ENCODE measurements at regions not wholly inside any gene's neighbourhood (a gene's known extent, or its start where the extent isn't known, plus 50 kb on each side); places are given as distances from the start of the nearest gene placed in this dataset.

GRCh38 chr15:96402403-96402802 lies 71.9 kb downstream of the NR2F2 start:
- no peak overlapping the region for H3K9ac ChIP-seq (ENCODE audit: insufficient read depth in 1 of 2, low read depth in 2 of 2, low read length in 2 of 2)
- in situ Hi-C loops (cut with MboI): no loop called here
- intact Hi-C loops (cut with micrococcal nuclease): no loop called here
- ChIA-PET CTCF (ENCODE audit: low intra/inter-chr PET ratio) (no interaction called here), POLR2A (no interaction called here)
- H3K9me3 ChIP-seq (replicated peaks; ENCODE audit: control insufficient read depth, insufficient read depth, low read depth, low read length): no peaks in the 10 kb centered on the region
- no peak overlapping the region for H3K4me2 ChIP-seq (ENCODE audit: insufficient read depth, low read length)
- H3K27ac ChIP-seq (ENCODE audit: extremely low read depth, low read depth, low read length): no peak overlapping the region
- H3K4me3 ChIP-seq: no peak overlapping the region
- H3K79me2 ChIP-seq (ENCODE audit: control insufficient read depth, insufficient read depth, low read length): no peaks in the 10 kb centered on the region
- FAIRE-seq: peak; percentile 62
- peak in 1 of 4 experiments; percentile 24 for DNase-seq (ENCODE audit: extremely low read depth in 1 of 4, low spot score in 3 of 4)
- H2AFZ ChIP-seq (ENCODE audit: low read depth, low read length): peak overlapping the region; percentile 47
- ATAC-seq: peak; percentile 78
- H3K27me3 ChIP-seq (ENCODE audit: control insufficient read depth in 2 of 2, insufficient read depth in 2 of 2, low read length in 2 of 2): no peaks in the 10 kb centered on the region; a peak in 1 of 5 replicates
- no peaks in the 10 kb centered on the region for H4K20me1 ChIP-seq (replicated peaks; ENCODE audit: control insufficient read depth, insufficient read depth, low read length)
- WGBS (ENCODE audit: insufficient coverage, low coverage, missing lambda C conversion rate): 12% methylated on average over 3 of the region's 3 CpGs
- no peaks in the 10 kb centered on the region for H3K9me1 ChIP-seq (ENCODE audit: control insufficient read depth, insufficient read depth, low read length)
- H3K4me1 ChIP-seq (replicated peaks in 1 of 2; ENCODE audit: control insufficient read depth in 2 of 2, insufficient read depth in 2 of 2, low read length in 2 of 2): no peaks in the 10 kb centered on the region
- BruUV-seq (replicated peaks): no TSS peak
- no peaks in the 10 kb centered on the region for H3K36me3 ChIP-seq (ENCODE audit: control insufficient read depth, insufficient read depth, low read length)
- no peak for TF ChIP-seq ETS1 (conservative IDR thresholded peaks at IDR 0.05; ENCODE audit: control insufficient read depth, low read depth, low read length)
- TF ChIP-seq MEIS2 (IDR thresholded peaks at IDR 0.05; ENCODE audit: partially characterized antibody): peak; percentile 75
- TF ChIP-seq ASH1L (IDR thresholded peaks at IDR 0.05; ENCODE audit: borderline replicate concordance, low read depth, partially characterized antibody): no peak
- TF ChIP-seq MAZ (CRISPR knock-in tag; conservative IDR thresholded peaks at IDR 0.05 in 1 of 2, IDR thresholded peaks at IDR 0.05 in 1 of 2): no peak
- no peak for TF ChIP-seq PBX2 (CRISPR knock-in tag; IDR thresholded peaks at IDR 0.05; ENCODE audit: low read depth)
- peak; percentile 61 for TF ChIP-seq PBX2 (tag; conservative IDR thresholded peaks at IDR 0.05; ENCODE audit: low read depth)
- TF ChIP-seq ATF1 (CRISPR knock-in tag; IDR thresholded peaks at IDR 0.05): no peak
- TF ChIP-seq ATF1 (tag; IDR thresholded peaks at IDR 0.05): no peak
- TF ChIP-seq TGIF2 (CRISPR knock-in tag; IDR thresholded peaks at IDR 0.05): no peak
- no peak for TF ChIP-seq MAX (CRISPR knock-in tag; IDR thresholded peaks at IDR 0.05)
- no peak for TF ChIP-seq ADNP (tag; IDR thresholded peaks at IDR 0.05)
- TF ChIP-seq FOXP4 (CRISPR knock-in tag; IDR thresholded peaks at IDR 0.05; ENCODE audit: borderline replicate concordance): no peak
- no peak for TF ChIP-seq HOMEZ (CRISPR knock-in tag; IDR thresholded peaks at IDR 0.05)
- no peak for TF ChIP-seq PYGO2 (tag; IDR thresholded peaks at IDR 0.05)

Data from K562 (cell line).